ENCODE measurements at regions not wholly inside any gene's neighbourhood (a gene's known extent, or its start where the extent isn't known, plus 50 kb on each side); places are given as distances from the start of the nearest gene placed in this dataset.

- no peak for TF ChIP-seq CTCF (IDR thresholded peaks at IDR 0.05; ENCODE audit: low read depth, low read length)
- Histone ChIP-seq H3K27ac (ENCODE audit: low read depth, low read length) (no peak overlapping the region), H3K9me3 (ENCODE audit: control insufficient read depth, insufficient read depth, low read length) (peaks cover 9% of the 10 kb centered on the region; the same call in 1 of the 2 replicates), H3K27me3 (ENCODE audit: control insufficient read depth, insufficient read depth, low read length) (no peaks in the 10 kb centered on the region), H3K4me3 (ENCODE audit: low read depth, low read length) (no peak overlapping the region)
- POLR2A ChIA-PET, result no interaction called here
- no peak for DNase-seq (ENCODE audit: low read depth, low spot score)
- CTCF ChIA-PET, result no interaction called here
Measured at GRCh38 chr18:60888071-60888624, 445.1 kb upstream of the CDH20 start.

GRCh38 chr18:60889442-60889841 is 443.8 kb upstream of the CDH20 start:
- TF ChIP-seq CTCF (IDR thresholded peaks at IDR 0.05; ENCODE audit: low read depth, low read length), result no peak
- POLR2A ChIA-PET, result no interaction called here
- Histone ChIP-seq H3K27me3 (ENCODE audit: control insufficient read depth, insufficient read depth, low read length) (no peaks in the 10 kb centered on the region), H3K9me3 (ENCODE audit: control insufficient read depth, insufficient read depth, low read length) (peaks cover 9% of the 10 kb centered on the region; the same call in 1 of the 2 replicates), H3K27ac (ENCODE audit: low read depth, low read length) (no peak overlapping the region), H3K4me3 (ENCODE audit: low read depth, low read length) (no peak overlapping the region)
- DNase-seq (ENCODE audit: low read depth, low spot score), result no peak
- CTCF ChIA-PET, result no interaction called here

GRCh38 chr18:60891936-60892335 is 441.3 kb upstream of the CDH20 start:
- POLR2A ChIA-PET, result no interaction called here
- CTCF ChIA-PET, result no interaction called here

GRCh38 chr18:60892441-60892840 is 440.8 kb upstream of the CDH20 start:
- peaks cover 9% of the 10 kb centered on the region; the same call in 1 of the 2 replicates for H3K9me3 ChIP-seq (ENCODE audit: control insufficient read depth, insufficient read depth, low read length)
- no peak for TF ChIP-seq CTCF (IDR thresholded peaks at IDR 0.05; ENCODE audit: low read depth, low read length)
- H3K27ac ChIP-seq (ENCODE audit: low read depth, low read length), result no peak overlapping the region
- no peak overlapping the region for H3K4me3 ChIP-seq (ENCODE audit: low read depth, low read length)
- H3K27me3 ChIP-seq (ENCODE audit: control insufficient read depth, insufficient read depth, low read length), result no peaks in the 10 kb centered on the region
- POLR2A ChIA-PET, result no interaction called here
- DNase-seq (ENCODE audit: low read depth, low spot score), result no peak
- CTCF ChIA-PET, result no interaction called here

More at GRCh38 chr18:60891936-60892335, 441.3 kb upstream of the CDH20 start:
- DNase-seq (ENCODE audit: low read depth, low spot score), result no peak
- Histone ChIP-seq H3K27me3 (ENCODE audit: control insufficient read depth, insufficient read depth, low read length) (no peaks in the 10 kb centered on the region), H3K4me3 (ENCODE audit: low read depth, low read length) (no peak overlapping the region), H3K27ac (ENCODE audit: low read depth, low read length) (no peak overlapping the region), H3K9me3 (ENCODE audit: control insufficient read depth, insufficient read depth, low read length) (peaks cover 9% of the 10 kb centered on the region; the same call in 1 of the 2 replicates)
- TF ChIP-seq CTCF (IDR thresholded peaks at IDR 0.05; ENCODE audit: low read depth, low read length), result no peak

GRCh38 chr18:60892855-60893254 is 440.4 kb upstream of the CDH20 start:
- TF ChIP-seq CTCF (IDR thresholded peaks at IDR 0.05; ENCODE audit: low read depth, low read length), result no peak
- Histone ChIP-seq H3K27ac (ENCODE audit: low read depth, low read length) (no peak overlapping the region), H3K9me3 (ENCODE audit: control insufficient read depth, insufficient read depth, low read length) (peaks cover 9% of the 10 kb centered on the region; the same call in 1 of the 2 replicates), H3K27me3 (ENCODE audit: control insufficient read depth, insufficient read depth, low read length) (no peaks in the 10 kb centered on the region), H3K4me3 (ENCODE audit: low read depth, low read length) (no peak overlapping the region)
- POLR2A ChIA-PET, result no interaction called here
- CTCF ChIA-PET, result no interaction called here
- DNase-seq (ENCODE audit: low read depth, low spot score), result no peak

Measured in AG04450 (cell line).